NAMALWA (cell line): ENCODE measurements at regions not wholly inside any gene's neighbourhood (a gene's known extent, or its start where the extent isn't known, plus 50 kb on each side); places are given as distances from the start of the nearest gene placed in this dataset.

Experiments
- DNase-seq: peaks from one replicate; pipeline ENCODE4 v3.0.0-alpha.2; 2015; ENCODE audit warnings: low spot score

DNA sequence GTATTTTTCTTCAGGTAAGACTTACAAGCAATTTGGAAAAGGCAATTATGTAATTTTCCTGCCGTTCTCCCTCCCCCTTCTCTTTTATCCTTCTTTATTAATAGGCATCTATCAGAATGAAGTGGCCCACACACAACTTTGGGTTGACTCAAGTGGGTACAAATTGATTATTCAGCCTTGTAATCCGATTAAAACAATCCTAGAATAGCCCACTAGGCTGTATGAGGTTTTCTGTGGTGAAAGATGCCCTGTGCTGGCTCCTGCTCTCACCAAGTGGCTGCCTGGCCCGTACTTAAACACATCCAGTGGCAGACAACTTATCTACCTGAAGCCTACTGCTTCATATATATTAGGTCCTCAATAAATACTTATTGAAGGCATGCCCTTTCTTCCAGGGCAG is 177.3 kb upstream of the C9orf72 start:
- no peak for DNase-seq

DNA sequence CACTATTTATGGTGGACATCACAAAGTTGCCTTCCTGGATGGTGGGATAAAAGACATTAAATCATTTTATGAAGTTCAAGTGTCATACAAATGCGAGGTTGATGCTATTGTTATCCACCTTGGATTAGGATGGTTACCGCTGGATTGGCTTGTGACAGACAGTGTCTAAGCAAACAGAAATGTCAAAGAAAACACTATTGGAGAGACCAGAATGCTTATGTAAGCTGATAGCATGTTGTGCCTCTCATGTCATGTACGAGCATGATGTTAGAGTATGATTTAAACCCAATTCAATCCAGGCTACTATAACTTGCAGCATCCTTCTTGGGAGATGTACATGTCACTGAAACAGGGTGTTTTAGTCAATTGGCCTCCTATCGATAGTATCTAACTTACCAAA is 178.8 kb upstream of the C9orf72 start:
- no peak for DNase-seq

DNA sequence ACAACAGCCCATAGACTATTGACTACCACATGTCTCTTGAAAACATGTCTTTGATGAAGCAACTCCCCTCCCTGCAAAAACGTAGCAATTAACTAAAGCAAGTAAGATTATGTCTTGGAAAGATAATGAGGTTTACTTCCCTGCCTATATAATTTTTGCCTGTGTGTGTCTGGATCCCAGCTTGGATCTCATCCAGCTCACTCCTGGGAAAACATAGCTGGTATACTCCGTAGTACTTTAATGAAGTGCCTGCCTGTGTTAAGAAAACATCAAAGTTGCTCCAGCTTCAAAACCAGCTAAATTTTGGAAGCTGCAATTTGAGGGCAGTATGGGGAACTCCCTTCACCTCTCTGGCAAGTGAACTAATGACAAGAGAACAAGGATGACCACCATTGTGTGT is 182.6 kb upstream of the C9orf72 start:
- DNase-seq, result no peak

DNA sequence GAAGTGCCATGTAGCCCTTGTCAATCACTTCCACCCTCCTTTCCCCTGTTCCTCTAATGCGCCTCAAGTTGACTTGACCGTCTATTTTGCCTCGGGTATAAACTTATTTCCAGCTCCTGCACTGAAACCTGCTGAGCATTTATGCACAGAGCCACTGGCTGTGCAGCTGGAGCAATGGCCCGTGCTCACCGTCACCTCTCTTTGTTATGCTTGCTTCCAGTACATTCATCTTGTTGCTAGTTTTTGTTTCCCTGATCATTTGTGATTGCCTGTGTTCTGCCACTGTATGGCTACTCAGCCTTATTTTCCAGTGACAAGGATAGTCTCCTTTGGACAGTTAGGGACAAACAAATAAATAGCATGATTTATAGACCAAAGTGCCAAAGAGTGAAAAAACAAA is 183.1 kb upstream of the C9orf72 start:
- DNase-seq, result no peak

DNA sequence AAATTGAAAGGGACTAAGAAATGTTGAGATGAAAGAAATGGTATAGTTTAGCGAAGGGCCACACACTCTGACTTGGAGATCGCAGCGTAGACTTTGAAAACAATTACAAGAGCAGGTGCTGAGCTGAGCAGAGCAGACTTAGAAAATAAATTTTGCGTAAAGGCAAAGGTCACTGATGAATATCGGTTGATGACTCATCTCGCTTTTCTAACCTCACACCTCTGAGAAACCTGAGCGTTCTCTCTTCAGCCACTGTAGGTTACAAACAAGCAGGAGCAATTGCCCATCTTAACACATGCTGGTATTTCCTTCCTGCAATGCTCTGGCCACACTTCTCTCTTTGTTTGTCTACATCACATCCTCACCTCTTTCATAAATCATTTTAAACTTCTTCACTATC is 190.6 kb upstream of the C9orf72 start:
- DNase-seq, result no peak

DNA sequence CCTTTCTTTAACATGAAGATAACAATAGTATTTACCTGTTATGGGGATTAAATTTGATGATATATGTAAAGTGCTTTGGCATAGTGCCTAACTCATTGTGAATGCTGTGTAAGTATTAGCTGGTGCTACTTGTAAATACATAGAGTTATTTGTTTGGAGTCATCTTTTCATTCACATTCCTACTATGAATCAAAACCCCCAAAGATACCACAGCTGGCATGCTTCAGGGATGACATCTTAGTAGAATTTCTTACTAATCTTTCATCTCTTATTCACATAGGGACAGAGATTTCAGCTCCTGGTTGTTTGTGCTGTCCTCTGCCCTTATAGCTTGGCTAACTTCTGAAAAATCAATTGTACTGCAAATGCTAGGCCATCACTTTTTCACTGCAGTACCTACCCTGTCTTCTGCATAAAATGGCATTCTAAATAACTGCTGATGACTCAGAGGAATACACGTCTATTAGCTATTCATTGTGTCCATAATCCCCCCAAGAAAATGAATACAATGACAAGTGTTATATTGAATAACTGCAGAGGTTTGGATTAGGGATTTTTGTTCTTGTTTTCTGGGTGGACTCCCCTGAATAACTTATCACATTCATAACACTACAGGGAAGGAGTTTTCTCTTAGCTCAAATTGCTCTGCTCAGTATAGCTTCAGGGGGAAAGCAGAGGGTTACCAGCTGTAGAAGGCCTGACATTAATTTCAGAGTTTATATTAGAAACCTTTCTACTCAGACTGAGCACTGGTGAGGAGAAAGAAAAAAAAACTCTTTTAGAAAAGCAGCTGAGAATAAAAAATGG is 192.2 kb upstream of the C9orf72 start:
- DNase-seq, result no peak

DNA sequence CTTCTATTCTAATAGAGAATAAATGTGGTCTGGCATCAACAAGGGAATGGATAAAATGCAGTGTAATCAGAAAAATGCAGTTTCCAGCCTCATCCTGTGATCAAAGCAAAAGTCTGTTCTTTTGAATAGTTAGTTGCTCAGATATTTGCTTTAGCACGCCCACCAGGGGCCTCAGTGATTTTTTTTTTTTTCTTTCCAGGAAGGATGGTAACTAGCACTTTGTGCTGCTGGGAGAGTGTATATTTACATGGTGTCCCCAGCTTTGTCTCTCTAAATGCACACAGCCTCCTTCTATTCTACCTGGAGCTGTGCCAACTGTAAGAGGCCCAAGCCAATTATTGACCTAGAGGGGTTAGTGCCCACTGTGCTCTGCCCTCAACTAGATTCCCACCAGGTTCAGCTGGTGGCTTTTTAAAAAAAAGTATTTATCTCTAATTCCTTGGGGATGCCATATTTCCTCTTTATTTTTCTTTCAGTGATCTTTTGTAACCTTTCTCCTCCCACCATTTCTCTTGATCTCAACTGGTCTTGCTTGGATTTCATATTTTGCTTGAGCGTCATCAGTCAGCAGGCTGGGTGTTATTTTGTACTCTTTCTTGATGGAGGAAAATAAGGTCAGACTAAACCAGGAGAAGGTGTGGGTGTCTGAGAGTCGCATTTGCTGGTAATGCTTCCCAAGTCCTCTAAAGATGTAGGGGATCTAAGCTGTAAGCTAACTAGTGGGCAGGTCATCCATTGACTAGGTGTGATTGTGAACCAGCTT is 193.0 kb upstream of the C9orf72 start:
- no peak for DNase-seq

DNA sequence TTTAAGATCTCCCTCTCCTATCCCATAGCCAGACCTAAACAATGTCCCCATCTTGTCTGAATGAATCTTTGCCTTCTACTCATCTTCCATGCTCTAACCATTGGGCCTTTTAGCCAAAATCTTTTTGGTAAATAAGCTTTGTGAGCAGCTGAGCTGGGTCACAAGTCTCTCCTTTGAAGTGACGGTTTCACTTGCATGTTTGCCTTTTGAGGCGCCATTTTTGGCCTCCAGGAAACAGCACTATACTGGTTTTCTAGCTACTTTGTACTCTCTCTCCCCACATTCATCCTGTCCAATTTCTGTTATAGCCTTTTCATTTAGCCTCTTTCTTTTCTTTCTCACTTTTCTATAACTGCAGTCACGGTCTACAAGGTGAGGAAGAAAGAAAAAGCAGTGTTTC is 195.5 kb upstream of the C9orf72 start:
- no peak for DNase-seq

DNA sequence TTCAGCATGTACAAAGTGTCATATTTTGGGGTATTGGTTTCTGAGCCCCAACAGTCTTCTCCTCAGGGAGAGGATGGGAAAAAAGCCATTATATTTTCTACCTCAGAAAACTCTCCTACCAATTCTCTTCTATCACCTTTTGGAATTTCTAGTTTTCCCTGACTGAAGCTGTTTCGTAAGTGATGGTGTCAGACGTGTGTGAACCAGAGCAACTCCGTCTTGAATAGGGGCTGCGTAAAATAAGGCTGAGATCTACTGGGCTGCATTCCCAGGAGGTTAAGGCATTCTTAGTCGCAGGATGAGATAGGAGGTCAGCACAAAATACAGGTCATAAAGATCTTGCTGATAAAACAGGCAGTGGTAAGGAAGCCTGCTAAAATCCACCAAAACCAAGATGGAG is 197.3 kb upstream of the C9orf72 start:
- no peak for DNase-seq

DNA sequence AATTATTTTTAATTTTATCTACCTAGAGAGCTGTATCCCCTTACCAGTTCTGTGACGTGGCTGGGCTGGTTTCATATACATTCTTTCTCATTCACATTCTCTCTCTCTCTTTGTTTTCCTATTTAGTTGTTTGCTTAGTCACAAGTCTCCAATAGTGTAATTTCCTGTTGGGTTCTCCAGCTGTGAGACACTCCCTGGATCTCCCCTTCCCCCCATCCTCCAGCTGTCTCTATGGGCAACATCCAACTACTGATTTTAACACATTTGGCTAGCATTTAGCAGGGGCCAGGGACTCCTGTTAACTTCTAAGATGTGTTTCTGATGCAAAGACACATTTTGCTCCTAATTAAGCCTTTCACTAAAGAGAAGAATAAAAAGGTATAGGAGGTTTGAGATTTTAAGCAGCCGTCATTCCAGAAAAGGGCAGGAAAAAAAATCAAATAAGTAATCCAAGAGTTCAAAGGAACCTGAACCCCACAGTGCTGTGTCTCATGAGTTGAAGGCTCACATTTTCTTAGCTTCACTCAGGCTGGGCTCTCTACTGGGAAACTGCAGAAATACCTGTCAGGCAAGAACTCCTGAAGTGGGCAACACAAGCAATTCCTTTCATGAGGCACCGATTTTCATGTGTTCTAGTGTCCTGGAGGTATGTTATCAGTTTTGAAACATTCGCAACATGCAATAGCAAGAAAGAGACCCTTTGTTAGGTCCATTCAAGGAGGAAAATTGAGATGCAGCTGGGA is 198.7 kb upstream of the C9orf72 start:
- no peak for DNase-seq

DNA sequence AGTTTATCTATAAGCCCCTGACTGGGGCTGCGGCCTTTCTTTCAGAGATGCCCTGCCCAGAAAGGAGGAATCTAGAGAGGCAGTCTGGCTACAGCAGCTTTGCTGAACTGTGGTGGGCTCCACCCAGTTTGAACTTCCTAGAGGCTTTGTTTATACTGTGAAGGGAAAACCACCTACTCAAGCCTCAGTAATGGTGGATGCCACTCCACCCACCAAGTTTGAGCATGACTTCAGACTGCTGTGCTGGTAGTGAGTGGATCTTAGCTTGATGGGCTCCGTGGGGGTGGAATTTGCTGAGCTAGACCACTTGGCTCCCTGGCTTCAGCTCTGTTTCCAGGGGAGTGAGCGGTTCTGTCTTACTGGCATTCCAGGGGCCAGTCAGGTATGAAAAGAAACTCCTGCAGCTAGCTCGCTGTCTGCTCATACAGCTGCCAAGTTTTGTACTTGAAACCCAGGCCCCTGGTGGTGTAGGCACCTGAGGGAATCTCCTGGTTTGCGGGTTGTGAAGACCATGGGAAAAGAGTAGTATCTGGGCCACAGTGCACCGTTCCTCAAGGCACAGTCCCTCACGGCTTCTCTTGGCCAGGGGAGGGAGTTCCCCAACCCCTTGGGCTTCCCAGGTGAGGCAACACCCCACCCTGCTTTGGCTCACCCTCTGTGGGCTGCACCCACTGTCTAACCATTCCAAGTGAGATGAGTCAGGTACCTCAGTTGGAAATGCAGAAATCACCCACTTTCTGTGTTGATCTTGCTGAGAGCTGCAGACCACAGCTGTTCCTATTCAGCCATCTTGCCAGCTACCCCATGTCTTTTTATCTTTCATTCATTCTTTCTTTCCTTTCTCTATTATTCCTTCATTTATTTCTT is 211.8 kb upstream of the C9orf72 start:
- no peak for DNase-seq

DNA sequence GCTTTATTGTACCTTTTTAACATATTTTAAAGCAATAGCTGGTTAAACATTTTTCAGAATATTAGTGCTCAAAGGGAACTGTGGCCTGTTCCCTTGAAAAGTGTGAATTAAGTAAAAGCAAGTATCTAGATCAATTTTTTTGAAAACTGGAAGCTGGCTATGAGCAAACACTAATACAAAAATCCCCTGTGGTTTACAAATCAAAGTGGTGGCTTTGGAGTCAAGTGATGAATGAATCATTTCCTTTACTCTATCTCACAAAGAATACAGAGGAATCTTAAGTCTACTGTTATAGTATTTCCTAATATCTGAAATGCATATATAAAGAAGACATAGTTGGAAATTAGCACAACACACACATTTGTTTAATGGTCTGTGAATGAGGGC is 212.4 kb upstream of the C9orf72 start:
- no peak for DNase-seq

DNA sequence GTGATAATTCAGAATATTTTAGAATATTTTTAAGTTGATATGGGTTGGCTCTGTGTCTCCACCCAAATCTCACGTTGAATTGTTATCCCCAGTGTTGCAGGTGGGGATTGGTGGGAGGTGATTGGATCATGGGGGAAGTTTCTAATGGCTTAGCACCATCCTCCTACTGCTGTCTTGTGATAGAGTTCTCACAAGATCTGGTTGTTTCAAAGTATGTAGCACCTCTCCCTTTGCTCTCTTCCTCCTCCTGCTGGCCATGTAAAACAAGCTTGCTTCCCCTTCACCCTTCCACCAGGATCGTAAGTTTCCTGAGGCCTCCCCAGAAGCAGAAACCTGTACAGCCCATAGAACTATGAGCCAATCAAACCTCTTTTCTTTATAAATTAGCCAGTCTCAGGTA is 214.6 kb upstream of the C9orf72 start:
- DNase-seq, result peak; percentile 2

DNA sequence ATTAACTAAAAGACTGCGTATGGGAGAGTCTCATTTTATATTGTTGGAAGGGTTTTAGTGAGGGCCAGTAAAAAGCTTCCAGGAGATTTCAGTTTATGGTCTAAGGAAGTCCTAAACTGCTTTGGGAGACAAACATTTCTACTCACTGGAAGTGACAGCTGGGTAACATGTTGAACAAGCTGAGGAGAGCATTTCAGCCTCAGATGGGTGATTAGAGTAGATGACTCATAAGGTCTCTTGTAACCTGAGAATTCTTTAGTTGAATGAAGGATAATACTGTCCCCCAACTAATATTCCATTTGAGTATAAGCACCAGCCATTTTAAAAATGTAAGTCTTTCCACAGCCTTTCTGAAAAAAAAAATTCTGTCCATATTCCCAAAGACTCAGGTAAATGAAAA is 218.0 kb upstream of the C9orf72 start:
- no peak for DNase-seq

DNA sequence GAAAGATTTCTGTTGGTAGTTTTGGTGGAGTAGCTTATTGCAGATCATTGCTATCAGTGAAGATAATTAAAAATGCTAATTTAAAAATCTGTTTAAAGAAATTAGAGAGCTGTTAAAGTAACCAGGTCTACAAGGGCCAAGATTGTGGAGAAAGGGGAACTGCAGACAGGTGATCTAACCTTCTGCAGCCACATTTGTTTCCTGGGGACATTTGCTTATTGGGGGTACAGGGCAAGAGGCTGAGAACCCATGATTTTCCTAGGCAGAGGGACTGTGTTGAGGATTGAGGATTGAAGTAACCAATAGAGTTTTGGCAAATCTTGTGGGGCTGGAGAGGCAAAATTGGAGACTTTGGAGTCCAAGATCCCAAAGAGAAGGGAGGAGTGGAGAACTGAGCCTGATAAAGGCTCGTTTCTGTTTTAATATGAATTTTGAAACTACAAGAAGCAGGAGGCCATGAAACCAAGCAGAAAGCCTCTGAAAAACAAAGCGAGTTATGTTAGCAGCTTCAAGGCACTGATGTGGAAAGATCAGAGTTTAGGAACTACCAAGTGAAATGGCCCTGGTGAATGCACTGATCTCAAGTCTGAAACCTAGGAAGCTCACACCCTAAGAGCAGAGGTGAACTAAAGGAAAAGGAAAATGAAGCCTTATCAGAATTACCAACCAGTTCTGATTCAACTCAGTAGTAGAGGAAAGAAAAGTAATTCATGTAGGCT is 219.8 kb upstream of the C9orf72 start:
- DNase-seq, result no peak

DNA sequence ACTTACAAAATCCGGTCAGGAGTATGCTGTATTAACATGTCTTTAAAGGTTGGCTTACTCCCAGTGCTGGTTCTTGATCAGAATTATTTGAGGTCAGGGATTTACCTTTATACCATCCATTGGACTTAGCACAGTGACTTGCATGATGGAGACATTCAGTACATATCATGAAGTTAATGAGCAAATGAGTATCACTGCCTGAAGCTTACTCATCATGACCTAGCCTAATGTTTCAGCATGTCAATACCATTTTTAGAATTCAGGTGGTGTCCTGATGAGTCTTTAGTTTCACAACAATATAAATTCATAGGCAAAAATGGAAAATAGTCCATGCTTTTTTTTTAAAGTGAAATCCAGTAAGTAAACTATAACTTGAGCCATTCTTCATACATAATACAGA is 226.0 kb upstream of the C9orf72 start:
- DNase-seq, result no peak

DNA sequence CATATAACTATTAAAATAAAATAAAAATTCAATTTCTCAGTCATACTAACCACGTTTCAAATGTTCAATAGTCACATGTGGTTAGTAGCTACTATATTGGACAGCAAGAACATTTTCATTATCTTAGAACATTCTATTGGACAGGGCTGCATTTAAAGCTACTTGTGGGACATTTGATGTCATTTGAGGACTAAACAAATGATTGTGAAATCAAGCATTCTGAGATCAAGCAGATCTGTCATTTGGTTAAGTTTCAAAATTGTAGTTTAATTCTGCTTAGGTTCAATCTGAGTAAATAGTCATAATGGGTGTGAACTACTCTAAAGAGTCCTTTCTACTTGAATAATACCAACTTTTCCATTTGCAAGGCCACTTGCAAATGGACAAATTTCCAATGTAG is 226.9 kb upstream of the C9orf72 start:
- DNase-seq, result no peak

DNA sequence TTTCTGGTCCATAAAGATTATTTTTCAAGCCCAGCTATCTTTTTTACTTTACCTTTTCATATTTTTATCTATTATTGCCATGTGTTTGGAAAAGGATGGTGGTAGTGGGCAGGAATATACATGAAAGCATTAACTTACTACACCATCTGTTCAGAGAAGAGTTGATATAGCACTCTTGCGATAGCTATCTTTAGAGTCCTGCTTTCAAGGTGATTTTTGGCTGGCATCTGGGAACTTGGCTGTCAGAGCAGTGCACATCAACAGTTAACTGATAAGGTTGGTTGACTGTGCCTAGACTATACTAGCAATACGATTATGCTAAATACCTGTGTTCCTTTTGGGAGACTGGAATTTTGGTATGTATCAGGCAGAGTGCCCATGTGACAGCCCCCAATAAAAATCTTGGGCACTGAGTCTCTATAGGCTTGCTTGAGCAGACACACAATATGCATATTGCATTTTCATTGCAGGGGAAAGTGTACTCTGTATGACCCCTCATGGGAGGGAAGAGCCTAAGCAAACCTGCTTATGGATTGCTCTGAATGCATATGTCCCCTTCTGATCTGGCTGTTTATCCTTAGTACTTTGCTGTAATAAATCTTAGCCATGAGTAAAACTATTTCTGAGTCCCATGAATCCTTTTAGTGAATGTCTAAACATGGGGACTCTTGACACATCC is 227.6 kb upstream of the C9orf72 start:
- DNase-seq, result no peak

DNA sequence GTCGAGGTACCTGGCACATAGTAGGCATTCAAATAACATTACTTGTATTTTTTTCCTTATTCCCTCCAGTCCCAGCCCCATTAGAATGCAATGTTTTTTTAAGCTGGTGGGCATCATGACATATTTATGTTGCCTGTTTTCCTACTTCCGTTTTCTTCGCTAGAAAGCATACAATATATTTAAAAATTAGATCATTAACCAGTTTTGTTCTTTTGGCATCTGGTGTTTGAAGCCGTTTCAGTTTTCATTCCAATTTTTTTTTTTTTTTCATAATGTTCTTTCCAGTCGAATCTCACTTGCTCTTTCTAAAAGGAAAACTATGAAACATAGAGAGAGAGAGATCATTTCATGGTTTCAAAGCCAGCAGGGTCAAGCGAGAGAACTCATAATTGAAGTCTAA is 228.3 kb upstream of the C9orf72 start:
- no peak for DNase-seq

DNA sequence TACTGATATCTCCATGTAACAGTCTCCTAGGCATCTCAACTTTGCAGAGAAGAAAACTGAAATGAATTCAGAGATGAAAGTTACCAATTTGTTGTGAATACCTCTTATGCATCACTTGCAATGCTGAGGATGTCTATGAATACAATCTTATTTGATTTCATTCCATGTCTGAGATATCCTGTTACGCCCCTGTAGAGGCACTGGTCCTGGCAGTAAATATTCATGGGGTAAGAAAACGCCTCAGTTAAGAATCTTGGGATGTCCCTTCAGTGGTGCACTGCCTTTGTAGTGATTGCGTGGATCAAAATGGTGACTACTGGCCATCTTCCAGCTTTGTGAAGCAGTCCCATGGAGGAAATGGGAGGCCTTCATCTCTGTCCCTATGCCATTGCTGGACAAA is 229.1 kb upstream of the C9orf72 start:
- no peak for DNase-seq

DNA sequence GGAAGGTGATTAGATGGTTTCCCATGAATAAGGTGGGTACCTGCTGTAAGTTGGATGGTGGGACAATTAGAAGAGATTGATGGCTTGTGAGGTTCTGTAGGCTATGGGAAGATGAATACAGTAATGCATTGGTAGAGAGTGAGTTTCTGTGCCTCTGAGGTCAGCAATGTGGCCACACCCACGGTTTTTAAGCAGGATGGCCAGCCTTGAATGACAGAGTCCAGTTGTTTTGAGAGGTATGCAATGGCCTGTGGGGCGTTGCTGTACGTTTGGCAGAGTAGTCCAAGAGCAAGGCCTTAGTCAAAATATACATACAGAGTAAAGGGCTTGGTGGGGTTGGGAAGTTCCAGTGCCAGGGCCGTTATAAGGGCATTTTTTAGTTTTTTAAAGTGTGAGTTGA is 235.6 kb upstream of the C9orf72 start:
- DNase-seq, result no peak
